HCT116 (cell line): ENCODE measurements at regions not wholly inside any gene's neighbourhood (a gene's known extent, or its start where the extent isn't known, plus 50 kb on each side); places are given as distances from the start of the nearest gene placed in this dataset.

Experiments used
- ATAC-seq: fragments of 200-7000 bp; cut with Tn5 transposase; 2 replicates; pipeline ENCODE4 v1.9.1; 2020; ENCODE audit warnings: mild to moderate bottlenecking, moderate library complexity
- BruUV-seq: library from RNA; stranded (reverse); fragments of 400-500 nt; replicated peaks from 2 replicates; lab custom pipeline; 2021; lab: Mats Ljungman, UMichigan
- CTCF ChIA-PET: fragments of 300-600 bp; sonication (Branson Sonifier 250); formaldehyde crosslinking; loops from one replicate; lab custom pipeline; 2021; ENCODE audit warnings: antibody characterized with exemption; lab: Charles Lee
- POLR2A ChIA-PET: fragments of 300-600, 350-600 bp; sonication (Branson Sonifier 250); formaldehyde crosslinking; loops from one replicate; lab custom pipeline; 2021; ENCODE audit warnings: antibody characterized with exemption; lab: Charles Lee
- RAD21 ChIA-PET, 2 experiments: fragments of 300-600 bp; sonication (Branson Sonifier 250); formaldehyde crosslinking; loops; one replicate each; lab custom pipeline; 2023; ENCODE audit warnings: low total read pairs in 2 of 2; ENCODE audit not compliant: uncharacterized antibody in 2 of 2, unreplicated experiment in 2 of 2, low non-redundant PET in 1 of 2; lab: Charles Lee
- DNase-seq: peaks from one replicate; pipeline ENCODE4 v3.0.0-alpha.2; 2010; ENCODE audit warnings: low read depth, low spot score
- H2AFZ ChIP-seq: fragments of 200-600 bp; shearing (Covaris generic), sonication (generic); 2 replicates; pipeline ENCODE4 v1.6.1; 2017; ENCODE audit warnings: low read depth, mixed run types, mixed read lengths, antibody characterized with exemption, low read length; ENCODE audit not compliant: poor library complexity, severe bottlenecking
- H3K27ac ChIP-seq: 2 replicates; pipeline ENCODE4 v1.5.1; 2012; ENCODE audit warnings: low read depth, low read length
- H3K27me3 ChIP-seq: fragments of 200-600 bp; sonication (generic); 2 replicates; pipeline ENCODE4 v1.6.1; 2016; ENCODE audit warnings: mixed run types, low read length, mixed read lengths; ENCODE audit not compliant: insufficient read depth
- H3K36me3 ChIP-seq, 2 experiments: fragments of 200-500 bp in 1 of 2; fragments of 200-600 bp in 1 of 2; sonication (Bioruptor generic) in 1 of 2; sonication (generic) in 1 of 2; 2 replicates each; pipeline versions ENCODE4 v1.5.1 to v1.6.1; 2014 to 2016; ENCODE audit warnings: low read length in 2 of 2, inconsistent platforms in 1 of 2, mixed read lengths in 1 of 2, mixed run types in 1 of 2; ENCODE audit not compliant: insufficient read depth in 2 of 2, control insufficient read depth in 1 of 2
- H3K4me1 ChIP-seq, 2 experiments: fragments of 200-600 bp in 1 of 2; sonication (generic) in 1 of 2; 2 replicates each; pipeline versions ENCODE4 v1.5.1 to v1.6.1; 2012 to 2017; ENCODE audit warnings: low read length in 2 of 2, inconsistent platforms in 1 of 2, mild to moderate bottlenecking in 1 of 2, mixed read lengths in 1 of 2, mixed run types in 1 of 2, moderate library complexity in 1 of 2; ENCODE audit not compliant: insufficient read depth in 2 of 2, control insufficient read depth in 1 of 2
- H3K4me2 ChIP-seq: fragments of 200-600 bp; sonication (generic); 2 replicates; pipeline ENCODE4 v1.6.1; 2017; ENCODE audit warnings: mixed run types, low read length, mixed read lengths
- H3K4me3 ChIP-seq, 2 experiments: fragments of 200-600 bp in 1 of 2; sonication (generic) in 1 of 2; replicated peaks in 1 of 2; 2 replicates each; pipeline ENCODE4 v1.5.1; 2011 to 2016; ENCODE audit warnings: low read length in 2 of 2, control low read depth in 1 of 2, low read depth in 1 of 2, mild to moderate bottlenecking in 1 of 2, mixed read lengths in 1 of 2, mixed run types in 1 of 2
- H3K79me2 ChIP-seq: fragments of 200-600 bp; sonication (generic); 2 replicates; pipeline ENCODE4 v1.6.1; 2017; ENCODE audit warnings: mild to moderate bottlenecking, mixed run types, low read length, moderate library complexity, mixed read lengths; ENCODE audit not compliant: insufficient read depth
- H3K9ac ChIP-seq: fragments of 200-600 bp; sonication (generic); 2 replicates; pipeline ENCODE4 v1.6.1; 2016; ENCODE audit warnings: low read length, mixed read lengths
- H3K9me2 ChIP-seq: fragments of 200-600 bp; sonication (generic), shearing (Covaris generic); 2 replicates; pipeline ENCODE4 v1.6.1; 2017; ENCODE audit warnings: mixed run types, mild to moderate bottlenecking, moderate library complexity; ENCODE audit not compliant: insufficient read depth
- H3K9me3 ChIP-seq, 2 experiments: fragments of 200-500 bp in 1 of 2; fragments of 200-600 bp in 1 of 2; sonication (Bioruptor generic) in 1 of 2; sonication (generic) in 1 of 2; 2 replicates each; pipeline ENCODE4 v1.6.1; 2014 to 2017; ENCODE audit warnings: low read length in 2 of 2, mixed read lengths in 2 of 2, inconsistent platforms in 1 of 2, low read depth in 1 of 2, mild to moderate bottlenecking in 1 of 2, mixed run types in 1 of 2, moderate library complexity in 1 of 2; ENCODE audit not compliant: control insufficient read depth in 1 of 2, insufficient read depth in 1 of 2
- H4K20me1 ChIP-seq: fragments of 200-600 bp; sonication (generic), shearing (Covaris generic); 2 replicates; pipeline ENCODE4 v1.6.1; 2017; ENCODE audit warnings: mixed run types, mild to moderate bottlenecking, moderate library complexity; ENCODE audit not compliant: insufficient read depth
- CEBPB ChIP-seq: IDR thresholded peaks from 2 replicates; pipeline ENCODE4 v1.6.1; 2012; ENCODE audit warnings: low read depth
- EGR1 ChIP-seq: IDR thresholded peaks from 2 replicates; pipeline ENCODE4 v1.6.1; 2012; ENCODE audit warnings: low read depth
- ELF1 ChIP-seq: IDR thresholded peaks from 2 replicates; pipeline ENCODE4 v1.6.1; 2012; ENCODE audit warnings: low read depth, borderline replicate concordance
- EZH2phosphoT487 ChIP-seq: fragments of 200-600 bp; IDR thresholded peaks from 2 replicates; pipeline ENCODE4 v1.6.1; 2018; ENCODE audit warnings: antibody characterized with exemption, borderline replicate concordance
- FOSL1 ChIP-seq: IDR thresholded peaks from 2 replicates; pipeline ENCODE4 v1.6.1; 2012; ENCODE audit warnings: low read depth
- JUND ChIP-seq: IDR thresholded peaks from 2 replicates; pipeline ENCODE4 v1.6.1; 2012
- MAX ChIP-seq: IDR thresholded peaks from 2 replicates; pipeline ENCODE4 v1.6.1; 2012
- POLR2A ChIP-seq: IDR thresholded peaks from 2 replicates; pipeline ENCODE4 v1.7.0; 2011; ENCODE audit warnings: borderline replicate concordance; ENCODE audit not compliant: insufficient read depth, insufficient read length; ENCODE audit errors: extremely low read depth
- POLR2AphosphoS5 ChIP-seq: IDR thresholded peaks from 2 replicates; pipeline ENCODE4 v1.6.1; 2011; ENCODE audit warnings: mild to moderate bottlenecking, low read depth, low read length, moderate library complexity
- RAD21 ChIP-seq: IDR thresholded peaks from 2 replicates; pipeline ENCODE4 v1.6.1; 2012; ENCODE audit warnings: low read depth, mild to moderate bottlenecking
- SRF ChIP-seq: IDR thresholded peaks from 2 replicates; pipeline ENCODE4 v1.6.1; 2012; ENCODE audit warnings: low read depth
- TCF7L2 ChIP-seq: IDR thresholded peaks from 2 replicates; pipeline ENCODE4 v1.7.0; 2011; ENCODE audit warnings: borderline replicate concordance, inconsistent platforms; ENCODE audit not compliant: insufficient read depth, insufficient read length; ENCODE audit errors: extremely low read depth
- YY1 ChIP-seq: IDR thresholded peaks from 2 replicates; pipeline ENCODE4 v1.6.1; 2011; ENCODE audit warnings: low read length, low read depth, moderate library complexity, mild to moderate bottlenecking; ENCODE audit not compliant: insufficient replicate concordance; ENCODE audit errors: extremely low read depth
- ZFX ChIP-seq: fragments of 450-650 bp; IDR thresholded peaks from 2 replicates; pipeline ENCODE4 v1.6.1; 2017
- ZNF274 ChIP-seq: fragments of 200-500 bp; sonication (Bioruptor generic); IDR thresholded peaks from 2 replicates; pipeline ENCODE4 v1.6.1; 2014; ENCODE audit warnings: mild to moderate bottlenecking, low read depth, low read length, inconsistent platforms
- intact Hi-C: fragments of 100-400 bp; cut with micrococcal nuclease; formaldehyde crosslinking; loops from 2 replicates; pipeline ENCODE4 v1.10.0; 2022
- TF ChIP-seq, protein P1 (sequence below), 3 experiments: fragments of 200-600 bp in 1 of 3; sonication (generic) in 1 of 3; IDR thresholded peaks in 2 of 3; conservative IDR thresholded peaks in 1 of 3; 2 replicates each; pipeline ENCODE4 v1.5.1; 2012 to 2017; ENCODE audit warnings: low read depth in 2 of 3, low read length in 2 of 3, antibody characterized with exemption in 1 of 3, borderline replicate concordance in 1 of 3, control low read depth in 1 of 3, mild to moderate bottlenecking in 1 of 3, mixed read lengths in 1 of 3, mixed run types in 1 of 3, moderate library complexity in 1 of 3; ENCODE audit not compliant: insufficient read depth in 1 of 3
- TF ChIP-seq, protein P2 (sequence below): IDR thresholded peaks from 2 replicates; pipeline ENCODE4 v1.6.1; 2012; ENCODE audit warnings: low read depth

DNA sequence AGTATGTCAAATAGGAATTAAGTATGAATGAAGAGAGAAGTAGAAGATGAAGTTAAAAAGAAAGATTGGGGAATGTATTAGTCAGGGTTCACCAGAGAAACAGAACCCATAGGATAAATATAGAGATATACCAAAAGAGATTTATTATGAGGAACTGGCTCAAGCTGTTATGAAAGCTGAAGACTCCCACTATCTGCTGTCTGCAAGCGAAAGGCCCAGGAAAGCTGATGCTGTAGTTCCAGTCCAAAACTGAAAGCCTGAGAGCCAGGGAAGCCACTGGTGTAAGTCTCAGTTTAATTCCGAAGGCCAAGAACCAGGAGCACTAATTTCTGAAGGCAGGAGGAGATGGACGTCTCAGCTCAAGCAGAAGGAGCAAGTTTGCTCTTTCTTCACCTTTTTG, 200.9 kb upstream of the FN1 start (continued):
- no peak for TF ChIP-seq RAD21
- TF ChIP-seq ZFX: no peak
- TF ChIP-seq, protein P1, sequence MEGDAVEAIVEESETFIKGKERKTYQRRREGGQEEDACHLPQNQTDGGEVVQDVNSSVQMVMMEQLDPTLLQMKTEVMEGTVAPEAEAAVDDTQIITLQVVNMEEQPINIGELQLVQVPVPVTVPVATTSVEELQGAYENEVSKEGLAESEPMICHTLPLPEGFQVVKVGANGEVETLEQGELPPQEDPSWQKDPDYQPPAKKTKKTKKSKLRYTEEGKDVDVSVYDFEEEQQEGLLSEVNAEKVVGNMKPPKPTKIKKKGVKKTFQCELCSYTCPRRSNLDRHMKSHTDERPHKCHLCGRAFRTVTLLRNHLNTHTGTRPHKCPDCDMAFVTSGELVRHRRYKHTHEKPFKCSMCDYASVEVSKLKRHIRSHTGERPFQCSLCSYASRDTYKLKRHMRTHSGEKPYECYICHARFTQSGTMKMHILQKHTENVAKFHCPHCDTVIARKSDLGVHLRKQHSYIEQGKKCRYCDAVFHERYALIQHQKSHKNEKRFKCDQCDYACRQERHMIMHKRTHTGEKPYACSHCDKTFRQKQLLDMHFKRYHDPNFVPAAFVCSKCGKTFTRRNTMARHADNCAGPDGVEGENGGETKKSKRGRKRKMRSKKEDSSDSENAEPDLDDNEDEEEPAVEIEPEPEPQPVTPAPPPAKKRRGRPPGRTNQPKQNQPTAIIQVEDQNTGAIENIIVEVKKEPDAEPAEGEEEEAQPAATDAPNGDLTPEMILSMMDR (IDR thresholded peaks at IDR 0.05 in 2 of 3, conservative IDR thresholded peaks at IDR 0.05 in 1 of 3; ENCODE audit: borderline replicate concordance in 1 of 3, insufficient read depth in 1 of 3, low read depth in 2 of 3, low read length in 2 of 3): no peak
- no peak for TF ChIP-seq CEBPB
- no peak for TF ChIP-seq EZH2phosphoT487
- TF ChIP-seq EGR1: no peak

DNA sequence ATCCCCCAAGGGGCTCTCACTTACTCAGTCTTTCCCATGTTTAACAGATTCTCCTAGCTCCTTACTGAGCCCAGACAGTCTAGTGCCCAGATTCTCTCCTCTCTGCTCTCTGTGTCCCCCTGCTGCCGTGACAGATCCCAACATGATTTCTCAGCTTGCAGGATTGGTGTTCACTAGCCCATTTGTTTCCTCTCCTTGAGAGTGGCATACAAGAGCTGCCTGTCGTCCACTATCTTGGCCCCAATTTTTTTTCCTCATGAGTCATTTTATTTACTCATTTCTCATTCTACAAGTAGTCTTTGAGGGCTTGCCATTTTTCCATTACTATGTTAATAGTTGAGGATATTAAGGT, 199.9 kb upstream of the FN1 start:
- no peak overlapping the region for H3K27ac ChIP-seq
- no peak overlapping the region for H3K4me2 ChIP-seq
- DNase-seq: no peak
- POLR2A ChIA-PET: no interaction called here
- H3K9ac ChIP-seq: no peak overlapping the region
- no TSS peak for BruUV-seq
- no peak for TF ChIP-seq ZFX
- TF ChIP-seq EGR1: no peak
- no peak for TF ChIP-seq MAX
- TF ChIP-seq, protein P2, sequence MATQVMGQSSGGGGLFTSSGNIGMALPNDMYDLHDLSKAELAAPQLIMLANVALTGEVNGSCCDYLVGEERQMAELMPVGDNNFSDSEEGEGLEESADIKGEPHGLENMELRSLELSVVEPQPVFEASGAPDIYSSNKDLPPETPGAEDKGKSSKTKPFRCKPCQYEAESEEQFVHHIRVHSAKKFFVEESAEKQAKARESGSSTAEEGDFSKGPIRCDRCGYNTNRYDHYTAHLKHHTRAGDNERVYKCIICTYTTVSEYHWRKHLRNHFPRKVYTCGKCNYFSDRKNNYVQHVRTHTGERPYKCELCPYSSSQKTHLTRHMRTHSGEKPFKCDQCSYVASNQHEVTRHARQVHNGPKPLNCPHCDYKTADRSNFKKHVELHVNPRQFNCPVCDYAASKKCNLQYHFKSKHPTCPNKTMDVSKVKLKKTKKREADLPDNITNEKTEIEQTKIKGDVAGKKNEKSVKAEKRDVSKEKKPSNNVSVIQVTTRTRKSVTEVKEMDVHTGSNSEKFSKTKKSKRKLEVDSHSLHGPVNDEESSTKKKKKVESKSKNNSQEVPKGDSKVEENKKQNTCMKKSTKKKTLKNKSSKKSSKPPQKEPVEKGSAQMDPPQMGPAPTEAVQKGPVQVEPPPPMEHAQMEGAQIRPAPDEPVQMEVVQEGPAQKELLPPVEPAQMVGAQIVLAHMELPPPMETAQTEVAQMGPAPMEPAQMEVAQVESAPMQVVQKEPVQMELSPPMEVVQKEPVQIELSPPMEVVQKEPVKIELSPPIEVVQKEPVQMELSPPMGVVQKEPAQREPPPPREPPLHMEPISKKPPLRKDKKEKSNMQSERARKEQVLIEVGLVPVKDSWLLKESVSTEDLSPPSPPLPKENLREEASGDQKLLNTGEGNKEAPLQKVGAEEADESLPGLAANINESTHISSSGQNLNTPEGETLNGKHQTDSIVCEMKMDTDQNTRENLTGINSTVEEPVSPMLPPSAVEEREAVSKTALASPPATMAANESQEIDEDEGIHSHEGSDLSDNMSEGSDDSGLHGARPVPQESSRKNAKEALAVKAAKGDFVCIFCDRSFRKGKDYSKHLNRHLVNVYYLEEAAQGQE: no peak
- TF ChIP-seq RAD21: peak; percentile 35
- no peak for TF ChIP-seq JUND
- TF ChIP-seq POLR2AphosphoS5: no peak
- TF ChIP-seq POLR2A: no peak
- TF ChIP-seq FOSL1: no peak
- no peak for TF ChIP-seq ELF1
- TF ChIP-seq SRF: no peak
- TF ChIP-seq EZH2phosphoT487: no peak
- no peak for TF ChIP-seq CEBPB
- TF ChIP-seq ZNF274: no peak
- TF ChIP-seq YY1: no peak
- TF ChIP-seq TCF7L2: no peak
- TF ChIP-seq, protein P1 (IDR thresholded peaks at IDR 0.05 in 2 of 3, conservative IDR thresholded peaks at IDR 0.05 in 1 of 3; ENCODE audit: borderline replicate concordance in 1 of 3, insufficient read depth in 1 of 3, low read depth in 2 of 3, low read length in 2 of 3): peak; percentile 7 to 32 (median 16); a peak in 2 of 6 replicates
- ATAC-seq: peak; percentile 67
- H3K4me3 ChIP-seq: no peak overlapping the region
- no peaks in the 10 kb centered on the region for H3K4me1 ChIP-seq
- no peak overlapping the region for H2AFZ ChIP-seq
- H3K9me3 ChIP-seq: peaks cover 0 to 6% of the 10 kb centered on the region in 2 experiments; a peak in 1 of 4 replicates
- CTCF ChIA-PET: interaction anchor here (0.6 kb wide), 1 partner anchor 10 kb away, joined by 3 read pairs; no protein-coding TSS in a partner anchor
- H3K79me2 ChIP-seq: no peaks in the 10 kb centered on the region
- intact Hi-C loops: no loop called here
- H3K27me3 ChIP-seq: no peaks in the 10 kb centered on the region
- H3K36me3 ChIP-seq: no peaks in the 10 kb centered on the region
- no peaks in the 10 kb centered on the region for H3K9me2 ChIP-seq
- no peaks in the 10 kb centered on the region for H4K20me1 ChIP-seq
- RAD21 ChIA-PET: no interaction called here
